ENCODE measurements at regions not wholly inside any gene's neighbourhood (a gene's known extent, or its start where the extent isn't known, plus 50 kb on each side); places are given as distances from the start of the nearest gene placed in this dataset.

- H3K36me3 Mint-ChIP-seq (ENCODE audit: low read depth) = peaks cover 7% of the 10 kb centered on the region
- no peak for TF ChIP-seq CTCF (IDR thresholded peaks at IDR 0.05)
- H3K4me3 Mint-ChIP-seq = no peak overlapping the region
- H3K9me3 Mint-ChIP-seq = peaks cover 6% of the 10 kb centered on the region
- DNase-seq = no peak
- no peaks in the 10 kb centered on the region for H3K27me3 Mint-ChIP-seq (ENCODE audit: low read depth, poor library complexity)
- no peaks in the 10 kb centered on the region for H3K4me1 Mint-ChIP-seq
- no peak overlapping the region for H3K27ac Mint-ChIP-seq
Measured at GRCh38 chr4:11106190-11106589, 322.5 kb downstream of the HS3ST1 start.

- no peaks in the 10 kb centered on the region for H3K27me3 Mint-ChIP-seq (ENCODE audit: low read depth, poor library complexity)
- peaks cover 7% of the 10 kb centered on the region for H3K36me3 Mint-ChIP-seq (ENCODE audit: low read depth)
Measured at GRCh38 chr4:11105715-11106114, 323.0 kb downstream of the HS3ST1 start.

GRCh38 chr4:11098461-11098860 is 330.2 kb downstream of the HS3ST1 start:
- TF ChIP-seq CTCF (IDR thresholded peaks at IDR 0.05) = no peak
- Mint-ChIP-seq H3K4me1 (no peaks in the 10 kb centered on the region), H3K36me3 (ENCODE audit: low read depth) (peaks cover 7% of the 10 kb centered on the region), H3K27me3 (ENCODE audit: low read depth, poor library complexity) (no peaks in the 10 kb centered on the region), H3K4me3 (no peak overlapping the region), H3K9me3 (no peaks in the 10 kb centered on the region), H3K27ac (no peak overlapping the region)
- DNase-seq = no peak

More at GRCh38 chr4:11105715-11106114, 323.0 kb downstream of the HS3ST1 start:
- Mint-ChIP-seq H3K9me3 (peaks cover 6% of the 10 kb centered on the region), H3K4me3 (no peak overlapping the region), H3K4me1 (no peaks in the 10 kb centered on the region), H3K27ac (no peak overlapping the region)
- TF ChIP-seq CTCF (IDR thresholded peaks at IDR 0.05) = no peak
- no peak for DNase-seq

GRCh38 chr4:11097725-11098124 is 331.0 kb downstream of the HS3ST1 start:
- DNase-seq = no peak

GRCh38 chr4:11081006-11081405 is 347.7 kb downstream of the HS3ST1 start:
- Mint-ChIP-seq H3K27ac (no peak overlapping the region), H3K9me3 (peaks cover 25% of the 10 kb centered on the region), H3K36me3 (ENCODE audit: low read depth) (peaks cover 12% of the 10 kb centered on the region), H3K4me1 (no peaks in the 10 kb centered on the region), H3K4me3 (no peak overlapping the region), H3K27me3 (ENCODE audit: low read depth, poor library complexity) (peaks cover 4% of the 10 kb centered on the region)
- TF ChIP-seq CTCF (IDR thresholded peaks at IDR 0.05) = no peak
- DNase-seq = no peak

More at GRCh38 chr4:11097725-11098124, 331.0 kb downstream of the HS3ST1 start:
- H3K4me1 Mint-ChIP-seq = no peaks in the 10 kb centered on the region
- no peaks in the 10 kb centered on the region for H3K27me3 Mint-ChIP-seq (ENCODE audit: low read depth, poor library complexity)
- peaks cover 6% of the 10 kb centered on the region for H3K36me3 Mint-ChIP-seq (ENCODE audit: low read depth)
- H3K9me3 Mint-ChIP-seq = no peaks in the 10 kb centered on the region
- H3K27ac Mint-ChIP-seq = no peak overlapping the region
- no peak overlapping the region for H3K4me3 Mint-ChIP-seq
- TF ChIP-seq CTCF (IDR thresholded peaks at IDR 0.05) = no peak

- DNase-seq = no peak
- Mint-ChIP-seq H3K9me3 (peaks cover 25% of the 10 kb centered on the region), H3K4me3 (no peak overlapping the region), H3K4me1 (peaks cover 5% of the 10 kb centered on the region), H3K27me3 (ENCODE audit: low read depth, poor library complexity) (peaks cover 4% of the 10 kb centered on the region), H3K36me3 (ENCODE audit: low read depth) (peaks cover 12% of the 10 kb centered on the region), H3K27ac (no peak overlapping the region)
- TF ChIP-seq CTCF (IDR thresholded peaks at IDR 0.05) = no peak
Measured at GRCh38 chr4:11079171-11079570, 349.5 kb downstream of the HS3ST1 start.
